ENCODE measurements at regions not wholly inside any gene's neighbourhood (a gene's known extent, or its start where the extent isn't known, plus 50 kb on each side); places are given as distances from the start of the nearest gene placed in this dataset.

- TF ChIP-seq CTCF (IDR thresholded peaks at IDR 0.05), result no peak
Observed at GRCh38 chr13:73981595-73981994, 152.6 kb downstream of the KLF12 start.

DNA sequence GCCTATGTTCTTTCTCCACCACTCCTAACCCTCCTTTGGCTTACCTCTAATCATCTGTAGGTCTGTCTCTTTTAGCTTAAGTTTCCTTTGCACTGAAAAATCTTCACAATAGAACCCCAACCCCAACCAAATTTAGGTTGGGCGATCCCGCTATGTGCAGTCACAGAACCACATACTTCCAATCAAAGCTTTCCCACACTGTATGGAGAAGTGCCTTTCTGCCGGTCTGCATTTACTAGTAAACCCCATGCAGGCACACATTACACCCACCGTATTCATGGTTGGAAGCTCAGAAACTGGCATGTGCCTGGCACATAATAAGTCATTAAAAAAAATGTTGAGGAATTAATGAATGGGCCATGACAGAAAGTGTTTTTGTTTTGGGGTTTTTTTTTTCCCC is 158.4 kb downstream of the KLF12 start:
- TF ChIP-seq CTCF (IDR thresholded peaks at IDR 0.05), result no peak

GRCh38 chr13:73974051-73974450 is 160.2 kb downstream of the KLF12 start:
- no peak for TF ChIP-seq CTCF (IDR thresholded peaks at IDR 0.05)

GRCh38 chr13:73973156-73973555 is 161.0 kb downstream of the KLF12 start:
- no peak for TF ChIP-seq CTCF (IDR thresholded peaks at IDR 0.05)

DNA sequence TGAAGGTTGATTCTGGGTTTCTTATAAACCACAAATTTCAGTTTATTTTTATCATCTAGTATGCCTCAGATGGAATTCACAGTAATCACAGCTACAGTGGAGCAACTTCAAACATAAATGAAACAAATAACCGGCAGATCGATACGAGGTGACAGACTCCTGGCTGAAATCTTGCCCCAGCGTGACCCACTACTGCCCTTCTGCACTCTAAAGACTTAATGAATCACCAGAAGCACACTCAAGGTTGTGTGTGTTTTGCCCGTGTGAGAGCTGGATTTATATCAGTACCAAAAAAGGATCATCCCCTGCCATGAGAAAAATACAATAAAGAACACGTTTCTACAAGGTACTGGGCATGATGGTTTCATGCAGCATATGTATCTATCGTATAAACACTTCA is 161.7 kb downstream of the KLF12 start:
- no peak for TF ChIP-seq CTCF (IDR thresholded peaks at IDR 0.05)

DNA sequence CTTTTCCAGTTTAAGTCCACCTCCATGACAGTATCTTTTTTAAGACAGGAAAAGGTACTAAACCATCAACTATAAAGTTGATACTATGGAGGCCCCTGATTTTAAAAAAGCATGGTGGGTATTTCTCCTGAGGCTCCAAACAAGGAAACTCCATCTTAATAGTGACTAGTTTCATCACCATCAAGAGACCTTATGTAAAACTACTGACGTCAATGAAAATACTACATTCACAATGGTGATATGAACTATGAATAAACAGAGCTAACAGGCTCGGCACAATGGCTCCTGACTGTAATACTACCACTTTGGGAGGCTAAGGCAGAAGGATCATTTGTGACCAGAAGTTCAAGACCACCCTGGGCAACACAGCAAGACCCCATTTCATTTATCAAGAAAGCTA is 162.7 kb downstream of the KLF12 start:
- no peak for TF ChIP-seq CTCF (IDR thresholded peaks at IDR 0.05)

DNA sequence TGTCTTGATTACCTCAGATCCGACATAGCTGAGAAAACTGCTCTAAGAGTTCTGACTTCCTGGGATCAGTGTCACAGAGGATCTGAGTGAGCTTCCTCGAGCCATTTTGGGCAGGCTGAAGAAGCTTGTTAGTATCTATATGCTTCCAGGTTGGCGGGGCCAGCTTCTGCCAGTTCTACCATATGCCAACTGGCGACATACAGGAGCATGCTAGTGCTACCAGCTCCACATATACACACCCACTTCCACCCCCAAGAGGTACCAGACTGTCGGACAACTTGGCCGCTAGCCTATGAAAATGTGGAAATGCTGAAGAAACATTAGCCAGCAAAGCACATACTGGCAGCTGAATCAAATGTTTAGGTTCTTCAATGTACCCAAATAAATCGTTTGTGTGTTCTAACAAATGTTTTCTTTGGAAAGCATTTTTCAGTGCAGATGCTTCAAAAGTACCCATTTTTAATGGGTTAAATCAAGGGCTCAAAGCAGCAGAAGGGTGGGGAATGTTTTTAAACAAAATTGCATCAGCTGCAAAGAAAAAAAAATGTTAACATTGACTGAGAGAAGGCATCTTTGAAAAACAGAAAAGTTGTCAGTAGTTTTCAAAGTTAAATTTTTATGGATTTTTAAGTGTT is 163.7 kb downstream of the KLF12 start:
- TF ChIP-seq CTCF (IDR thresholded peaks at IDR 0.05), result no peak

All from LNCAP (cell line).